ENCODE measurements at regions not wholly inside any gene's neighbourhood (a gene's known extent, or its start where the extent isn't known, plus 50 kb on each side); places are given as distances from the start of the nearest gene placed in this dataset.

- no peaks in the 10 kb centered on the region for H3K27me3 ChIP-seq (ENCODE audit: control insufficient read depth, insufficient read depth, low read length)
- TF ChIP-seq CTCF (IDR thresholded peaks at IDR 0.05; ENCODE audit: insufficient read depth, low read length, poor library complexity, severe bottlenecking): no peak
- H3K4me3 ChIP-seq (ENCODE audit: low read depth, low read length): no peak overlapping the region
- no peak for DNase-seq (ENCODE audit: low read depth)
- H3K36me3 ChIP-seq (ENCODE audit: control insufficient read depth, insufficient read depth, low read length): no peaks in the 10 kb centered on the region
These were observed 865.1 kb upstream of the CNTN5 start for GRCh38 chr11:98155696-98156095.

GRCh38 chr11:98177925-98178324 is 842.8 kb upstream of the CNTN5 start:
- Histone ChIP-seq H3K27me3 (ENCODE audit: control insufficient read depth, insufficient read depth, low read length) (no peaks in the 10 kb centered on the region), H3K36me3 (ENCODE audit: control insufficient read depth, insufficient read depth, low read length) (no peaks in the 10 kb centered on the region), H3K4me3 (ENCODE audit: low read depth, low read length) (no peak overlapping the region)
- no peak for TF ChIP-seq CTCF (IDR thresholded peaks at IDR 0.05; ENCODE audit: insufficient read depth, low read length, poor library complexity, severe bottlenecking)
- DNase-seq (ENCODE audit: low read depth): no peak

- no peak for TF ChIP-seq CTCF (IDR thresholded peaks at IDR 0.05; ENCODE audit: insufficient read depth, low read length, poor library complexity, severe bottlenecking)
- DNase-seq (ENCODE audit: low read depth): no peak
- Histone ChIP-seq H3K27me3 (ENCODE audit: control insufficient read depth, insufficient read depth, low read length) (no peaks in the 10 kb centered on the region), H3K36me3 (ENCODE audit: control insufficient read depth, insufficient read depth, low read length) (no peaks in the 10 kb centered on the region), H3K4me3 (ENCODE audit: low read depth, low read length) (no peak overlapping the region)
These were observed 840.2 kb upstream of the CNTN5 start for GRCh38 chr11:98180511-98180910.

- DNase-seq (ENCODE audit: low read depth): no peak
- no peak for TF ChIP-seq CTCF (IDR thresholded peaks at IDR 0.05; ENCODE audit: insufficient read depth, low read length, poor library complexity, severe bottlenecking)
- Histone ChIP-seq H3K4me3 (ENCODE audit: low read depth, low read length) (no peak overlapping the region), H3K36me3 (ENCODE audit: control insufficient read depth, insufficient read depth, low read length) (no peaks in the 10 kb centered on the region), H3K27me3 (ENCODE audit: control insufficient read depth, insufficient read depth, low read length) (no peaks in the 10 kb centered on the region)
These were observed 839.8 kb upstream of the CNTN5 start for GRCh38 chr11:98180921-98181320.

- no peak for TF ChIP-seq CTCF (IDR thresholded peaks at IDR 0.05; ENCODE audit: insufficient read depth, low read length, poor library complexity, severe bottlenecking)
- no peaks in the 10 kb centered on the region for H3K27me3 ChIP-seq (ENCODE audit: control insufficient read depth, insufficient read depth, low read length)
- no peak overlapping the region for H3K4me3 ChIP-seq (ENCODE audit: low read depth, low read length)
- no peak for DNase-seq (ENCODE audit: low read depth)
- no peaks in the 10 kb centered on the region for H3K36me3 ChIP-seq (ENCODE audit: control insufficient read depth, insufficient read depth, low read length)
These were observed 837.7 kb upstream of the CNTN5 start for GRCh38 chr11:98183034-98183433.

- H3K27me3 ChIP-seq (ENCODE audit: control insufficient read depth, insufficient read depth, low read length): no peaks in the 10 kb centered on the region
- no peak overlapping the region for H3K4me3 ChIP-seq (ENCODE audit: low read depth, low read length)
- no peak for DNase-seq (ENCODE audit: low read depth)
- TF ChIP-seq CTCF (IDR thresholded peaks at IDR 0.05; ENCODE audit: insufficient read depth, low read length, poor library complexity, severe bottlenecking): no peak
- no peaks in the 10 kb centered on the region for H3K36me3 ChIP-seq (ENCODE audit: control insufficient read depth, insufficient read depth, low read length)
These were observed 835.5 kb upstream of the CNTN5 start for GRCh38 chr11:98185245-98185644.
